ENCODE measurements at regions not wholly inside any gene's neighbourhood (a gene's known extent, or its start where the extent isn't known, plus 50 kb on each side); places are given as distances from the start of the nearest gene placed in this dataset.

GRCh38 chr5:34586117-34586885 lies 69.8 kb upstream of the RAI14 start:
- no peak for DNase-seq
- TF ChIP-seq, protein P1, sequence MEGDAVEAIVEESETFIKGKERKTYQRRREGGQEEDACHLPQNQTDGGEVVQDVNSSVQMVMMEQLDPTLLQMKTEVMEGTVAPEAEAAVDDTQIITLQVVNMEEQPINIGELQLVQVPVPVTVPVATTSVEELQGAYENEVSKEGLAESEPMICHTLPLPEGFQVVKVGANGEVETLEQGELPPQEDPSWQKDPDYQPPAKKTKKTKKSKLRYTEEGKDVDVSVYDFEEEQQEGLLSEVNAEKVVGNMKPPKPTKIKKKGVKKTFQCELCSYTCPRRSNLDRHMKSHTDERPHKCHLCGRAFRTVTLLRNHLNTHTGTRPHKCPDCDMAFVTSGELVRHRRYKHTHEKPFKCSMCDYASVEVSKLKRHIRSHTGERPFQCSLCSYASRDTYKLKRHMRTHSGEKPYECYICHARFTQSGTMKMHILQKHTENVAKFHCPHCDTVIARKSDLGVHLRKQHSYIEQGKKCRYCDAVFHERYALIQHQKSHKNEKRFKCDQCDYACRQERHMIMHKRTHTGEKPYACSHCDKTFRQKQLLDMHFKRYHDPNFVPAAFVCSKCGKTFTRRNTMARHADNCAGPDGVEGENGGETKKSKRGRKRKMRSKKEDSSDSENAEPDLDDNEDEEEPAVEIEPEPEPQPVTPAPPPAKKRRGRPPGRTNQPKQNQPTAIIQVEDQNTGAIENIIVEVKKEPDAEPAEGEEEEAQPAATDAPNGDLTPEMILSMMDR (IDR thresholded peaks at IDR 0.05; ENCODE audit: borderline replicate concordance, extremely low read depth, insufficient read depth): no peak
- Histone ChIP-seq H3K4me3 (ENCODE audit: low read length in 3 of 3) (no peak overlapping the region), H3K9ac (ENCODE audit: low read length in 3 of 3) (no peak overlapping the region), H3K9me3 (ENCODE audit: control insufficient read depth in 2 of 3, insufficient read depth in 1 of 3, low read length in 3 of 3) (no peaks in the 10 kb centered on the region), H3K36me3 (ENCODE audit: control insufficient read depth in 2 of 3, insufficient read depth in 3 of 3, low read length in 3 of 3) (no peaks in the 10 kb centered on the region), H3K27me3 (ENCODE audit: control insufficient read depth, insufficient read depth, low read length) (no peaks in the 10 kb centered on the region), H3K27ac (ENCODE audit: low read depth in 2 of 2, low read length in 2 of 2) (no peak overlapping the region), H3K4me1 (ENCODE audit: control insufficient read depth in 2 of 3, insufficient read depth in 2 of 3, low read depth in 1 of 3, low read length in 3 of 3) (no peaks in the 10 kb centered on the region)
- no peak for FAIRE-seq
- intact Hi-C loops (cut with DNase I): no loop called here

DNA sequence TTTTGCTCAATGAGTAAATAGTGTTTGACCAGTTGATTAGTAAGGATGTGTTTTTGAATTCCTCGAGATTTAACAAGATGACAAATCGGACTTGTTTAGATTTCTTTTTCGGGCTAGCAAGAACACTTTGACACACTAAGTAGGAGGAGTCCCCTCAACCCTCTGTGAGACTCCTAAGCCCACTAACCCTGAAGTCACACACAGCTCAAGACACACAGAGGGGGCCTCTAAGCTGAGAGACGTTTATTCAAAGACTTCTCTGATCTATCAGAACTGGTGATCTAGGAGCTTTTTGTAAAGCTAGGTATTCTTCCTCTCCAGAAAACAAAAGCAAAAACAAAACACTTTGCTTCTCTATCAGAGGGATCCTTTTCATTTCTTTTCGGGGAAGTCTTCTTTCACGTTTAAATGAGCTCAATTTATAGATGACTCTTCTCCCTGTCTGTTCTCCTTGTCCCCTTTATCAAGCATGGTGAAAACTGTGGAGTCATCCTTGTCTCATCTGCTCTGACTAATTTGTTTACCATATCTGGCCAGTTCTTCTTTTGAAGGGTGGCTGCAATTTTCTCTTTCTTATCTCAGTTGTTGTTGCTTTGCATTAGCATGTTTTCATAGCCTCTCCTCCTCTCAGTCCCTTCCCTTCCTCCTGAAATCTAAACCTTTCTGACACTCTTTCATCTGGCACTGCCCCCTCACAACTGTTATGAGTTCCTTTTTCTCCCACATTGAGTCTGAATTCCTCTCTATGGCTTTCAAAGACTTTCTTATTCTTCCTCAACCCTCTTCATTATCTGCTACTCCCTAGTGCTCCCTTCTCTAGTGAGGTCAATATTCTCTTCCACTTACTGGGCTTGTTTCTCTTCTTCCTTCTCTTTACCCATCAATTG lies 68.5 kb upstream of the RAI14 start:
- Histone ChIP-seq H3K9me3 (ENCODE audit: control insufficient read depth in 2 of 3, insufficient read depth in 1 of 3, low read length in 3 of 3) (no peaks in the 10 kb centered on the region), H3K4me1 (ENCODE audit: control insufficient read depth in 2 of 3, insufficient read depth in 2 of 3, low read depth in 1 of 3, low read length in 3 of 3) (no peaks in the 10 kb centered on the region), H3K27me3 (ENCODE audit: control insufficient read depth, insufficient read depth, low read length) (no peaks in the 10 kb centered on the region), H3K4me3 (ENCODE audit: low read length in 3 of 3) (no peak overlapping the region), H3K9ac (ENCODE audit: low read length in 3 of 3) (no peak overlapping the region), H3K27ac (ENCODE audit: low read depth in 2 of 2, low read length in 2 of 2) (no peak overlapping the region), H3K36me3 (ENCODE audit: control insufficient read depth in 2 of 3, insufficient read depth in 3 of 3, low read length in 3 of 3) (no peaks in the 10 kb centered on the region)
- intact Hi-C loops (cut with DNase I): no loop called here
- FAIRE-seq (no peak), DNase-seq (peak in 3 of 5 donors; percentile 42 to 78 (median 76))
- TF ChIP-seq, protein P1 (IDR thresholded peaks at IDR 0.05; ENCODE audit: borderline replicate concordance, extremely low read depth, insufficient read depth): no peak

DNA sequence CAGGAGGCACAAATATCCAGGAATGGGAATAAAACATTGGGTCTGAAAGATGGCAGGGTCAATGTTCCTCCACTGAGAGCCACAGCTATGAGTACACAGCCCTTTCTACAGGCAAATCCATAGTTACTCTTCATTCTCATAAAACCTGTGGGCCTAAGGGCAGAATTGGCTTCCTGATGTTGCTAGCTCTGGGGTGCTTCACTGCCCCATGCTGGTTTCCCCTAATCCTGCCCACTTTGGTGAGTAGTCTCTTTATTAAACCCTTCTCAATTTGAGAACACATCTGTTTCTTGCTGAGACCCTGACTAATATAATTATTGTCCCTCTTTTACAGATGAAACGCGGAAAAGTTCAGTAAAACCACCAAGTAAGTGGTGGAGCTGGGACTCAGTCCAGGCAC lies 66.3 kb upstream of the RAI14 start:
- no peak for FAIRE-seq
- Histone ChIP-seq H3K4me3 (ENCODE audit: low read length in 3 of 3) (no peak overlapping the region), H3K27me3 (ENCODE audit: control insufficient read depth, insufficient read depth, low read length) (no peaks in the 10 kb centered on the region), H3K36me3 (ENCODE audit: control insufficient read depth in 2 of 3, insufficient read depth in 3 of 3, low read length in 3 of 3) (no peaks in the 10 kb centered on the region), H3K27ac (ENCODE audit: low read depth in 2 of 2, low read length in 2 of 2) (no peak overlapping the region), H3K9ac (ENCODE audit: low read length in 3 of 3) (no peak overlapping the region), H3K4me1 (ENCODE audit: control insufficient read depth in 2 of 3, insufficient read depth in 2 of 3, low read depth in 1 of 3, low read length in 3 of 3) (no peaks in the 10 kb centered on the region), H3K9me3 (ENCODE audit: control insufficient read depth in 2 of 3, insufficient read depth in 1 of 3, low read length in 3 of 3) (no peaks in the 10 kb centered on the region)
- intact Hi-C loops (cut with DNase I): no loop called here
- no peak for DNase-seq
- TF ChIP-seq, protein P1 (IDR thresholded peaks at IDR 0.05; ENCODE audit: borderline replicate concordance, extremely low read depth, insufficient read depth): no peak
